NCI-H460 (cell line): ENCODE measurements at regions not wholly inside any gene's neighbourhood (a gene's known extent, or its start where the extent isn't known, plus 50 kb on each side); places are given as distances from the start of the nearest gene placed in this dataset.
"Not testable (repeated sequence)": the region's sequence is repeated elsewhere in the genome, so short reads cannot be mapped to it uniquely, and the experiment has no call there.

Experiments
- DNase-seq: peaks from one replicate; pipeline ENCODE4 v3.0.0-alpha.2; 2016; ENCODE audit warnings: low read depth; ENCODE audit errors: extremely low read depth

- no peak for DNase-seq
These were observed 639.7 kb downstream of the STK39 start for GRCh38 chr2:167607731-167608130.

- DNase-seq = no peak
These were observed 640.2 kb downstream of the STK39 start for GRCh38 chr2:167607211-167607610.

- DNase-seq = no peak
These were observed 645.3 kb downstream of the STK39 start for GRCh38 chr2:167602122-167602521.

- DNase-seq = no peak
These were observed 648.2 kb downstream of the STK39 start for GRCh38 chr2:167599219-167599618.

- DNase-seq = no peak
These were observed 651.4 kb downstream of the STK39 start for GRCh38 chr2:167595839-167596471.

GRCh38 chr2:167595021-167595420 is 652.4 kb downstream of the STK39 start:
- DNase-seq = no peak

- no peak for DNase-seq
These were observed 655.0 kb downstream of the STK39 start for GRCh38 chr2:167592441-167592840.

- no peak for DNase-seq
These were observed 664.8 kb downstream of the STK39 start for GRCh38 chr2:167582619-167583018.

GRCh38 chr2:167581961-167582574 is 665.3 kb downstream of the STK39 start:
- DNase-seq = no peak

GRCh38 chr2:167579826-167580225 is 667.6 kb downstream of the STK39 start:
- no peak for DNase-seq

- DNase-seq = no peak
These were observed 672.1 kb downstream of the STK39 start for GRCh38 chr2:167575276-167575675.

- DNase-seq = no peak
These were observed 674.3 kb downstream of the STK39 start for GRCh38 chr2:167572883-167573619.

GRCh38 chr2:167570370-167570769 is 677.0 kb downstream of the STK39 start:
- no peak for DNase-seq

- DNase-seq = not testable (repeated sequence)
These were observed 675.8 kb downstream of the XIRP2 start for GRCh38 chr2:167563885-167564619.

- DNase-seq = not testable (repeated sequence)
These were observed 670.2 kb downstream of the XIRP2 start for GRCh38 chr2:167558272-167558991.

GRCh38 chr2:167555098-167555720 is 666.9 kb downstream of the XIRP2 start:
- no peak for DNase-seq

- DNase-seq = no peak
These were observed 665.4 kb downstream of the XIRP2 start for GRCh38 chr2:167553635-167554034.

GRCh38 chr2:167551416-167551815 is 663.1 kb downstream of the XIRP2 start:
- no peak for DNase-seq

GRCh38 chr2:167550448-167550847 is 662.2 kb downstream of the XIRP2 start:
- peak; percentile 5 for DNase-seq

- DNase-seq = no peak
These were observed 660.1 kb downstream of the XIRP2 start for GRCh38 chr2:167548396-167548795.
